ENCODE measurements at regions not wholly inside any gene's neighbourhood (a gene's known extent, or its start where the extent isn't known, plus 50 kb on each side); places are given as distances from the start of the nearest gene placed in this dataset.
A peak's percentile ranks its signal among the peaks of the same experiment; 100 is the strongest.

- peak; percentile 34 for DNase-seq (ENCODE audit: low read depth)
Measured at GRCh38 chr9:71589612-71590011, 178.7 kb downstream of the CEMIP2 start.

DNA sequence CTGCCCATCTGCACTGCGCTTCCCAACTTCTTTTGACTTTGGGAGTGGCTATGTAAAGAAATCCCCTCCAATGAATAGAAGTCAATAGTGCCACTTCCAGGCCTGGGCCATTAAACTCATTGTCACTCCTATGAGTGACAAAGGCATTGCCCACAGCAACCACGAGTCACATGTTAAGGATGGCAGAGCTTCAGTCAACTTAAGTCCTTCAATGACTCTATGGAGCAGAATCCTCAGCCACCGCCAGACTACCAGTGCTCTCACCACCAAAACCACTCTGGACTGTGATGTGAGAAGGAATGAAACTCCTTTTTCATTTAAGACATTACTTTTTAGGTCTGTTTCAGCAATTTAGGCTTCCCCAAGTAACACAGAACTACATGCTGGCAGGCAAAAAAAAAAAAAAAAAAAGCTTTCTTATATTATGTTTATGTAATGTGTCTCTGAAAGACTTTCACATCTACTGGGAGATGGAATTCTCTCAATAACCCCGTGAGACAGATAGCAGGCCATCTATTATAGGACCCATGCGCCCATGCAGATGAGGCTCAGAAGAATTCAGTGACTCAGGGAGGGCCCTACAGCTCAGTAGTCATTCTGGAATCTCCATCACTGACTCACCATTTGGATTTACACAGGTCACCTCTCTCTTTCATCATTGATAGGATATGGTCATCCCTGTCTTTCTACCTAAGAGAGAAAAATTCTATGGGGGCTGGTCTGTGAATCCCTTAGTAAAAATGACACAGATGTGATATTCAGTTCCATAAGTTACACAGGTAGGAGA is 180.5 kb downstream of the CEMIP2 start:
- DNase-seq (ENCODE audit: low read depth), result peak; percentile 61

DNA sequence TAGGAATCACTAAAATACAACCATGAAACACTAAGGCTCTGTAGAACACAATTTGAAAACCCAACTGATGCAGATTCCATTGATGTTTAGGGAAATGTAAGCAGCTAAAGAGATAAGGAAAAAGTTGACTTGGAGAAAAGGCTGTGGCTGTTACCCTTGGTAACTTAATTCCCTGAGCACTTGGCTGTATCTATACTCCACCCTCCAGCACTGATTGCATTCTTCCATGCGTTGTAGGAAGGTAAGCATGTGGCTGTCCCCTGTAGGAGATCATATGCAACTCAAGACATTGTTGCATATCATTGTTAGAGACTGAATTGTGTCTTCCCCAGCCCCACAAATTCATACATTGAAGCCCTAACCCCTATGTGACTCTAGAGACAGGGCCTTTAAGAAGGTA is 184.5 kb downstream of the CEMIP2 start:
- no peak for DNase-seq (ENCODE audit: low read depth)

DNA sequence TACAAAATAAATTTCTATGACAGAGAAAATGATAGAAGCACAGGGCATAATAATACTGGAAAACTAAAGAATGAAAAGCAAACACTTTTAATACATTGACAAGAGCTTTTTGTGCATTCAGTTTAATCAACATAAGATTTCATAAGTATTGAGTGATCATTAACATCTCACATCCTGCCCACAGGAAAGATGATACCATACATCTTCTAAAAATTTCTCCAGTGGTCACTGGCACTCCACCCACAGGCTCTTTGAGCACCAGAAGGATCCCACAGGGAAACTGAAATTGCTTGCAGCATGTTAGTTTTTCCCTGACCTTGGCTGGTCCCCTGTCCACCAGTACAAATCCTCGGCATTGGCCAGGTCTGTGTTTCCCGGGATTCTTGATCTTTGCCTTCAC is 186.0 kb downstream of the CEMIP2 start:
- no peak for DNase-seq (ENCODE audit: low read depth)

DNA sequence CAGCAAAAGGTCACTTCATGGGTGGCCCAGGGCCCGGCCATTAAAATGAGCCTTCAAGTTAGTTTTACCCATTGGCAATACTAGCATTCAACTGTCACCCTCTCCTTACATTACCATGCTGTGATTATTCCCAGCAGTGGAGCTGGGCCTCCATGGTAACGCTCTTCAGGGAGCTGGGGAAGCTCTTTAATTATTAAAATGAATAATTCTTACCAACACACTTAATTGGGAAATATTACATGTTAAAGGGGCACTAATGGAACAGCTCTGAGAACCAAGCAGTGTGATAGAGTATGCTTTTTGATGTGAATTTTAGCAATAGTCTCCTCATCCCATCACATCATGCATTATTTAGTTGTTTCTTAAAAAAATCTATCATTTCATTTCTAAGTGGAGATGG is 187.2 kb downstream of the CEMIP2 start:
- DNase-seq (ENCODE audit: low read depth), result no peak

DNA sequence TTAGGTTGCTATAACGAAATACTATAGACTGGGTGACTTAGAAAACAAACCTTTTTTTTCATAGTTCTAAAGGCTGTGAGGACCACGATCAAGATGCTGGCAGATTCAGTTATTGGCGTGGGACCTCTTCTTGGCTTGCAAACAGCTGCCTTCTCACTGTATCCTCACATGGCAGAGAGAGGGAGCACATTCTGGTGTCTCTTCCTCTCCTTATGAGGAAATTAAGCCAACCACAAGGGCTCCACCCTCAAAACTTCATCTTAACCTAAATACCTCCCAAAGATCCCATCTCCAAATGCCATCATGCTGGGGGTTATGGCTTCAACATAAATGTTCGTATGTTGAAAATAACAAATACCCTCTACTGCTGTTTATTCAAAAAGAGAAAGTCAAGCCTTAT is 197.1 kb downstream of the CEMIP2 start:
- DNase-seq (ENCODE audit: low read depth), result no peak

DNA sequence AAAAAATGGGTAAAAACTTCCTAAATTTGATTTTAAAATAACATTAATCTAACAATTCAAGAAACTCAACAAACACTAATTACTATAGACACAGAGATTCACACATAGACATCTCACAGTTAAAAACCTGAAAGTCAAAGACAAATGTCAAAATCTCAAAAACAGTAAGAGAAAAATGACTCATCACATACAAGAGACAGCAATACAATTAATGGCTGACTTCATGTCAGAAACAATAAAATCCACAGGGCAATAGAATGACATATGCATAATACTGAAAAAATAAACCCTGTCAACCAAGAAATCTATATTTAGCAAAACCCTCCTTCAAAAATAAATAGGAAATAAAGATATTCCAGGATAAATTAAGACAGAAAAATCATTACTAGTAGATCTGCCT is 200.4 kb downstream of the CEMIP2 start:
- DNase-seq (ENCODE audit: low read depth), result no peak

- no peak for DNase-seq (ENCODE audit: low read depth)
Measured at GRCh38 chr9:71562140-71562539, 206.2 kb downstream of the CEMIP2 start.

DNA sequence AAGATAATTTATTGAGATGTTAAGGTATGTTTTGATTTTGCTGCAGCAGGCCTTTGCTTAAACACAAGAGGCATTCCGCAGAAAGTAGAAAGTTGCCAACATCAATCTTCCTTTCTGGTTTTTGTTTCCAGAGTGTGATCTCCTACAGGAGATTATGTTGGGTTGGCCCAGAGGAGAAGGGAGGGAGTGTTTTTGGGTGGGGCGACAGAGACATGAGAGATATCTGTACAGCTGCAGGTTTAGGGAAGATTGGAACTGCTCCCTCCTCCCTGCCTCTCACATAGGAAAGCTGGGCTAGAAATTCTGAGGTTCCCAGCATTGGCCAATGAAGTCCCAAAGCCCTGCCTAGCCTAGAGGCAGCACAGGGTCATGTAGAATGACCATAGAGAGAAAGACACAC is 211.0 kb downstream of the CEMIP2 start:
- DNase-seq (ENCODE audit: low read depth), result no peak

- DNase-seq (ENCODE audit: low read depth), result no peak
Measured at GRCh38 chr9:71552480-71552879, 215.8 kb downstream of the CEMIP2 start.

DNA sequence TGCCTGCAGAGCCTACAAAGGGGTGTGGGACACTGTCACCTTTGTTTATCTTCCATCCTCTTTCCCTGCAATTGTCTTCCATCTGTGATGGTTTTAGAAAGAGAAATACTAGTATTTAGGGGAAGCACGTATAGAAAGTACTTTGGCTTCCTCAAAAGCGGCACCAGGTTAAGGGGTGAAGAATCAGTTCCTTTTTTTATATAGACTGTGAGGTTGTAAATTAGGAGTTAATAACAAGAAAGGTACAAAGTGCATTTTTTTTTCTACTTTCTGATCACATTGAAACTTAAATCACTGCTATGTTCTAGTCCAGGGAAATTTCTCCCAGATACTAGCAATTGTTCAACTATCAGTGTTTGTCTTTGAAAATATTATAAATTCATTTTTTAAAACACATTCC is 219.3 kb downstream of the CEMIP2 start:
- no peak for DNase-seq (ENCODE audit: low read depth)

- no peak for DNase-seq (ENCODE audit: low read depth)
Measured at GRCh38 chr9:71544464-71544863, 223.8 kb downstream of the CEMIP2 start.

DNA sequence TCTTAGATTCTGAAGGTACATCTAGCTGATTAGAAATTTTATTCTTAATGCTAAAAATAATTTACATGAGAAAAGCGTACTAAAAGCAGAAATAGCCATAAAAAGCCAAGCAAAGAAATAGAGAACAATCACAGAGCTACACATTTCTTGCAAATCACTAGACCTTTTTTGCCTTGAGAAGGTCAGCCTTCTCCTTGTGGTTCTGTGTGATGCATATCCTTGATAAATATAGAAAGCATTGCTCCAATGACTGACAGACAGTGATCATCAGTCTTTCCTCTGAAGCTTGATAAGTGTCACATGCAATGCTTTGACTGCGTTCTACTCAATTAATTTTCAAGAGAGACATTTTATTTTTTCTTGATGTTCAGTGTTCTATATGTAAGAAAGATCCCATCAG is 226.9 kb downstream of the CEMIP2 start:
- no peak for DNase-seq (ENCODE audit: low read depth)

DNA sequence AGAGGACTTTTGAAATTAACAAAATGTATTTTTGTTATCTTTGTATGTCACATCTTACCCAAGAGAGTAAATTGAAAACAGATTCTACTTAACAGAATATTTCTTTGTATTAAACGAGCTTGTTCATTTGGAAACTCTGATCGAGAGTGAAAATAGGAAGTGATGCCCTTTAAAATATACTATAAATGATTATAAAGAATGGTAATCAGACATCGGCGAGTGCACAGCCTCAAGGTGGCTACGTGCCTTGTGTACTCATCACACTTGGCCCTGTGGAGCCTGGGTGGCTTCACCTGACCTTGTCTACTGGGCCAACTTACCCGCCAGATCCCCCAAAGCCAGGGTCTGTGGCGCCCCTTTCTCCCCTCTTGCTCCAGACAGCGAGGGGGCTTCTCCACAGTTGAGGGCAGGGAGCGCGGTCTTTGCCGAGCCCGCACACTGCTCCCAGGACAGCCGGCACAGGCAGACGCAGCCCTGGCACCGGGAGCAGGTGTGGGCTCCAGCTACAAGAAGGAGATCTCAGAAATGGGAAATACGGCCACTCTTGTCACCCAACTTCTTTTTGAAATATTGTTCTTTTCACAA is 243.2 kb downstream of the CEMIP2 start:
- no peak for DNase-seq (ENCODE audit: low read depth)

GRCh38 chr9:71524516-71524915 is 243.8 kb downstream of the CEMIP2 start:
- DNase-seq (ENCODE audit: low read depth), result no peak

- no peak for DNase-seq (ENCODE audit: low read depth)
Measured at GRCh38 chr9:71521132-71521531, 247.2 kb downstream of the CEMIP2 start.

DNA sequence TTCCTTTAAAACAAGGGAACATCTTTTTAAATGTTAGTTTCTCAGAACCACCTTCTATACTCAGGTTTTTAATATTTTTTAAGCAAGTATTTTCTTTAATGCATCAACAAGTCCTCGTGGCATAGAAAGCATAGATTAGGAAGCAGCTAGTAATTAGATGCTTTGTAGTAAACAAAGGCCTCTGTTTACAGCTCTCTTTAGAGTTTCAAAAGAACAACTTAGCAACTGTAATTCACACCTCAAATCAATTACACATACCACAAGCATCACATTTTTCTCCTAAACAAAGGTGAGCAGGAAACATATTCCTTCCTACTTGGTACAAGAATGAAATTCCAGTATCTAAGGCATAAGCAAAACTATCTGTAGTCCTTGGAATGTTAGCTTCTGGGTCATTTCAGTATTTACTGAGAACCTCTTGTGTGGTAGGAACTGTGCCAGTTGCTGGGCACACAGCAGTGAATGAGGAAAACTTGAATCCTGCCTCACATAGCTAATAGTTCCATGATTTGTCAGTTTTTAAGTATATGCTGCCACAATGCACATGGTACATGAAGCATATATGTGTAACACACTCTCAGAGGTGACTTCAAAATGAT is 249.1 kb downstream of the CEMIP2 start:
- DNase-seq (ENCODE audit: low read depth), result no peak

- DNase-seq (ENCODE audit: low read depth), result peak; percentile 12
Measured at GRCh38 chr9:71518045-71518827, 250.1 kb downstream of the CEMIP2 start.

DNA sequence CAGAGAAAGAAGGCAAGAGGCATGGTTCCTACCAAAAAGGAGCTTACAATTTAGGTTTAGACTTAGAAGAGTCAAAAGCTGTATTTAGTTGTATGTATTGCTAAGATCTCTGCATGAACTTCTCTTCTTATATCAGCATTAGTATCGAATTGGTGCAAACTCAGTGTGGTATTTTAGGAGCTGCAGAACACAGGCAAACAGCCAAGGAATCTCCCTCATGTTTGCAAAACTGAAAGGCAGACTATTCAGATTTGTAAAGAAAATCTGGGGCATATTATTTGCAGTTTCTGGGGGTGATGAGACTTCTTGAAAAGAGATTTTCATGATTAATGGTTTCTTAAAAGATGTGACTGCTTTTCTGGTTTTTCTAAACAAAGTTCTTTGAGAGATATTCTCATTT is 252.7 kb downstream of the CEMIP2 start:
- no peak for DNase-seq (ENCODE audit: low read depth)

- no peak for DNase-seq (ENCODE audit: low read depth)
Measured at GRCh38 chr9:71515107-71515506, 253.2 kb downstream of the CEMIP2 start.

DNA sequence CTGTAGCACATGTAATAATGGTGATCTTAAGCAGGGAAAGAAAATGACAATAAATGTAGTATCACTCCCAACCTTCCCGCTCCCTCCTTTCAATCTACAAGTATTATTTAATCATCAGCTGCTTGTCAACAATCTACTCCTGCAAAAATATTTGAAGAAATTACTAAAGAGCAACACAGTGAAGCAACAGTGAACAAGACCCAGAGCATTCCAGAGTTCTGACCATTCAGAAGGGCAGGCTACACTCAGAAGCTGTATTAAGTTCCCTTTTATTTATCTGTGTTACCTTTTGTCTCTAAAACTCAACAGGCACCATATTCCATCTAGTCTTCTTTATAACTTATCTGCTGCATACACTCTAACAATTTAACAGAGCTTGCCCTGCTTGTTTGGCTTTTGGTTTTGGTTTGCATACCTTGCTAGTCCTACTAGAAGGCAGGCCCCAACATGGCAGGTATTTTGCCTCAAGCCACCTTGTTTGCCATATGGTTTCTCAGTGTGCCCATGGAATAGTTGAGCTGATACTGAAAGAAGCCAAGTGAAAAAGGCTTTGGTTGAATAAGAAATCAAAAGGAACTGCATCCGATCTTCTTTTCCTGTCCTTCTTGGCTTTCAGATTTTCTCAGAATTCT is 253.9 kb downstream of the CEMIP2 start:
- DNase-seq (ENCODE audit: low read depth), result no peak

DNA sequence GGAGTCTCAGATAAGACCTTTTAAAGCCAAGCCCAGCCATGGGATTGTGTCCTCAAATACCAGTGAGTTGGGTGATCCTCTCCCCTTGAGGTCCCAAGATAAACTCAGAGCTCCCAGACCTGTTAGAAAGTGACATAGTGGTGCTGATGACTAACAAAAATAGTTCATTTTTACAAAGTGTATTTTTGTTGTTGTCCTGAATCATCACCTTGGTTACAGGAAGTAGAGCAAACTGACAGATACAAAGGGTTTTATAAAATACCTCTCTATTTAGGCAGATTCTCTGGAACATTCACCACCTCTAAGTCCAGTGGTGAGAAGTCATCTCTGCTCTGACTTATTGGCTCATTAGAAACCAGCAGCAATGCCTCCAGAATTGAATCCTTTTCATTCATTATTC is 259.3 kb downstream of the CEMIP2 start:
- peak; percentile 6 for DNase-seq (ENCODE audit: low read depth)

Measured in iris pigment epithelial cell (primary cell).